ENCODE measurements at regions not wholly inside any gene's neighbourhood (a gene's known extent, or its start where the extent isn't known, plus 50 kb on each side); places are given as distances from the start of the nearest gene placed in this dataset.

DNA sequence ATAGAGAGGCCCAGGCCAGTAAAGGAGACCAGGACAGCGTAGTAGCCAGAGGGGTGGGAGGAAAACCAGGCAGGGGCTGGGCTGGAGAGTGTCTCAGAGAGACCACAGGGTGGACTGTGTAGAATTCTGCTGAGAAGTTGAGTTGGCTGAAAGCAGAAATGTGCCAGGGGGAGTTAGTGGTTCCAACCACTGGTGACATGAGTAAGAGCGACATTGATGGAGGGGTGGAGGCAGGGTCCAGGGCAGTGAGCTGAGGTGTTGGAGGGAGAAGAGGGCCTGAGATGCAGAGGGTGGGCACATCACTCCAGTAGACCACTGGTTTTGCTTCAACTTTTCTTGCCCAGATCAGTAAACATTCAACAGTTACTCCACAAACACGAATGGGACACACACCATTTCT lies 106.5 kb downstream of the ASB7 start (continued):
- no peak for TF ChIP-seq MAX (IDR thresholded peaks at IDR 0.05)
- no peak for TF ChIP-seq SIX5 (IDR thresholded peaks at IDR 0.05; ENCODE audit: low read depth, low read length)
- no peak for TF ChIP-seq RAD21 (IDR thresholded peaks at IDR 0.05 in 1 of 2, conservative IDR thresholded peaks at IDR 0.05 in 1 of 2; ENCODE audit: low read depth in 2 of 2, low read length in 2 of 2)
- TF ChIP-seq EZH2 (IDR thresholded peaks at IDR 0.05; ENCODE audit: low read depth, low read length, severe bottlenecking): no peak
- TF ChIP-seq POLR2A (IDR thresholded peaks at IDR 0.05; ENCODE audit: control extremely low read depth in 1 of 2, low read depth in 2 of 2, low read length in 2 of 2): no peak
- TF ChIP-seq EP300 (IDR thresholded peaks at IDR 0.05; ENCODE audit: borderline replicate concordance in 1 of 2, low read depth in 2 of 2, low read length in 2 of 2): no peak
- no peak for TF ChIP-seq CHD7 (IDR thresholded peaks at IDR 0.05; ENCODE audit: insufficient replicate concordance, low read length)

All from H1 (cell line).